ENCODE measurements at regions not wholly inside any gene's neighbourhood (a gene's known extent, or its start where the extent isn't known, plus 50 kb on each side); places are given as distances from the start of the nearest gene placed in this dataset.

GRCh38 chr3:64943866-64944265, 256.1 kb upstream of the ADAMTS9 start:
- DNase-seq (ENCODE audit: low spot score): no peak

- DNase-seq (ENCODE audit: low spot score): no peak
Observed at GRCh38 chr3:64940596-64941348, 253.0 kb upstream of the ADAMTS9 start.

GRCh38 chr3:64939747-64940450, 252.1 kb upstream of the ADAMTS9 start:
- no peak for DNase-seq (ENCODE audit: low spot score)

GRCh38 chr3:64939309-64939708, 251.5 kb upstream of the ADAMTS9 start:
- no peak for DNase-seq (ENCODE audit: low spot score)

GRCh38 chr3:64936556-64936955, 248.8 kb upstream of the ADAMTS9 start:
- no peak for DNase-seq (ENCODE audit: low spot score)

GRCh38 chr3:64935971-64936370, 248.2 kb upstream of the ADAMTS9 start:
- DNase-seq (ENCODE audit: low spot score): no peak

- no peak for DNase-seq (ENCODE audit: low spot score)
Observed at GRCh38 chr3:64932666-64933342, 245.0 kb upstream of the ADAMTS9 start.

- no peak for DNase-seq (ENCODE audit: low spot score)
Observed at GRCh38 chr3:64932016-64932518, 244.3 kb upstream of the ADAMTS9 start.

- no peak for DNase-seq (ENCODE audit: low spot score)
Observed at GRCh38 chr3:64930891-64931290, 243.1 kb upstream of the ADAMTS9 start.

GRCh38 chr3:64928683-64929082, 240.9 kb upstream of the ADAMTS9 start:
- DNase-seq (ENCODE audit: low spot score): no peak

- no peak for DNase-seq (ENCODE audit: low spot score)
Observed at GRCh38 chr3:64927689-64928088, 239.9 kb upstream of the ADAMTS9 start.

- DNase-seq (ENCODE audit: low spot score): no peak
Observed at GRCh38 chr3:64925575-64925974, 237.8 kb upstream of the ADAMTS9 start.

- DNase-seq (ENCODE audit: low spot score): no peak
Observed at GRCh38 chr3:64924961-64925360, 237.2 kb upstream of the ADAMTS9 start.

GRCh38 chr3:64922213-64922612, 234.4 kb upstream of the ADAMTS9 start:
- DNase-seq (ENCODE audit: low spot score): no peak

- no peak for DNase-seq (ENCODE audit: low spot score)
Observed at GRCh38 chr3:64921281-64922065, 233.7 kb upstream of the ADAMTS9 start.

GRCh38 chr3:64919934-64920333, 232.1 kb upstream of the ADAMTS9 start:
- no peak for DNase-seq (ENCODE audit: low spot score)

GRCh38 chr3:64918989-64919388, 231.2 kb upstream of the ADAMTS9 start:
- no peak for DNase-seq (ENCODE audit: low spot score)

GRCh38 chr3:64917914-64918453, 230.2 kb upstream of the ADAMTS9 start:
- no peak for DNase-seq (ENCODE audit: low spot score)

- DNase-seq (ENCODE audit: low spot score): no peak
Observed at GRCh38 chr3:64916937-64917336, 229.1 kb upstream of the ADAMTS9 start.

GRCh38 chr3:64916192-64916798, 228.5 kb upstream of the ADAMTS9 start:
- no peak for DNase-seq (ENCODE audit: low spot score)

- DNase-seq (ENCODE audit: low spot score): no peak
Observed at GRCh38 chr3:64915778-64916177, 228.0 kb upstream of the ADAMTS9 start.
